CD14-positive monocyte (primary cell): ENCODE measurements at regions not wholly inside any gene's neighbourhood (a gene's known extent, or its start where the extent isn't known, plus 50 kb on each side); places are given as distances from the start of the nearest gene placed in this dataset.

Experiments
- DNase-seq, 3 donors: peaks; one replicate each; pipeline ENCODE4 v3.0.0-alpha.2; 2011 to 2022
- H2AFZ ChIP-seq: 2 replicates; pipeline ENCODE4 v1.6.0; 2012; ENCODE audit warnings: mild to moderate bottlenecking, low read depth, low read length, inconsistent platforms; ENCODE audit not compliant: insufficient read depth, poor library complexity, severe bottlenecking
- H3K27ac ChIP-seq, 2 donors: 1 replicate in 1 of 2; 2 replicates in 1 of 2; pipeline ENCODE4 v1.5.1; 2012 to 2013; ENCODE audit warnings: low read length in 2 of 2, control low read depth in 1 of 2, inconsistent platforms in 1 of 2, low read depth in 1 of 2, mild to moderate bottlenecking in 1 of 2
- H3K27me3 ChIP-seq, 2 donors: one replicate each; pipeline versions ENCODE4 v1.6.0 to v1.6.1; 2011 to 2013; ENCODE audit warnings: low read length in 2 of 2; ENCODE audit not compliant: control insufficient read depth in 2 of 2, insufficient read depth in 2 of 2
- H3K36me3 ChIP-seq, 2 donors: replicated peaks in 1 of 2; 1 replicate in 1 of 2; 2 replicates in 1 of 2; pipeline versions ENCODE4 v1.5.1 to v1.6.1; 2012 to 2013; ENCODE audit warnings: low read length in 2 of 2, control low read depth in 1 of 2, inconsistent platforms in 1 of 2, mild to moderate bottlenecking in 1 of 2; ENCODE audit not compliant: insufficient read depth in 2 of 2, control insufficient read depth in 1 of 2
- H3K4me1 ChIP-seq, 2 donors: 1 replicate in 1 of 2; 2 replicates in 1 of 2; pipeline versions ENCODE4 v1.5.1 to v1.6.1; 2012 to 2013; ENCODE audit warnings: low read length in 2 of 2, control low read depth in 1 of 2, inconsistent platforms in 1 of 2, mild to moderate bottlenecking in 1 of 2, moderate library complexity in 1 of 2; ENCODE audit not compliant: insufficient read depth in 2 of 2, control insufficient read depth in 1 of 2
- H3K4me2 ChIP-seq: replicated peaks from 2 replicates; pipeline ENCODE3; 2012; ENCODE audit warnings: low read length, moderate library complexity, mild to moderate bottlenecking; ENCODE audit not compliant: poor library complexity, severe bottlenecking; ENCODE audit errors: extremely low read depth
- H3K4me3 ChIP-seq, 3 experiments: fragments of 200-600 bp in 1 of 3; sonication (generic) in 1 of 3; replicated peaks in 1 of 3; 1 replicate in 2 of 3; 2 replicates in 1 of 3; pipeline ENCODE4 v1.5.1; 2011 to 2013; ENCODE audit warnings: low read length in 3 of 3, mild to moderate bottlenecking in 3 of 3, control low read depth in 2 of 3, low read depth in 2 of 3, inconsistent platforms in 1 of 3, moderate library complexity in 1 of 3
- H3K79me2 ChIP-seq: 2 replicates; pipeline ENCODE4 v1.6.0; 2012; ENCODE audit warnings: mild to moderate bottlenecking, control low read depth, inconsistent platforms, low read length, moderate library complexity; ENCODE audit not compliant: insufficient read depth
- H3K9ac ChIP-seq: 2 replicates; pipeline ENCODE4 v1.6.0; 2017; ENCODE audit warnings: low read length, mild to moderate bottlenecking; ENCODE audit not compliant: insufficient read depth, poor library complexity, severe bottlenecking
- H3K9me3 ChIP-seq, 2 donors: replicated peaks in 1 of 2; 1 replicate in 1 of 2; 2 replicates in 1 of 2; pipeline versions ENCODE4 v1.5.1 to v1.6.1; 2012 to 2013; ENCODE audit warnings: low read length in 2 of 2, control low read depth in 1 of 2; ENCODE audit not compliant: control insufficient read depth in 1 of 2, insufficient read depth in 1 of 2
- H4K20me1 ChIP-seq: 2 replicates; pipeline ENCODE4 v1.6.0; 2012; ENCODE audit warnings: mild to moderate bottlenecking, low read length, control low read depth, moderate library complexity; ENCODE audit not compliant: insufficient read depth
- H3K27ac Mint-ChIP-seq, 7 donors: one replicate each; pipeline ENCODE4 v1.8.0; 2020; ENCODE audit warnings: mild to moderate bottlenecking in 7 of 7, mixed read lengths in 7 of 7, moderate library complexity in 6 of 7, inconsistent platforms in 2 of 7
- H3K27me3 Mint-ChIP-seq, 3 donors: one replicate each; pipeline ENCODE4 v1.8.0; 2021 to 2022; ENCODE audit warnings: low read depth in 3 of 3, mild to moderate bottlenecking in 3 of 3, mixed read lengths in 3 of 3, moderate library complexity in 3 of 3, inconsistent platforms in 1 of 3
- H3K36me3 Mint-ChIP-seq, 2 donors: one replicate each; pipeline ENCODE4 v1.8.0; 2020; ENCODE audit warnings: mixed read lengths in 2 of 2, inconsistent platforms in 1 of 2, mild to moderate bottlenecking in 1 of 2
- H3K4me1 Mint-ChIP-seq: one replicate; pipeline ENCODE4 v1.8.0; 2020; ENCODE audit warnings: mild to moderate bottlenecking, mixed read lengths
- H3K4me3 Mint-ChIP-seq, 2 donors: one replicate each; pipeline ENCODE4 v1.8.0; 2020; ENCODE audit warnings: mild to moderate bottlenecking in 2 of 2, mixed read lengths in 2 of 2, moderate library complexity in 1 of 2
- H3K9me3 Mint-ChIP-seq, 7 donors: one replicate each; pipeline ENCODE4 v1.8.0; 2020 to 2022; ENCODE audit warnings: mixed read lengths in 7 of 7, mild to moderate bottlenecking in 6 of 7, moderate library complexity in 6 of 7, inconsistent platforms in 2 of 7
- CTCF ChIP-seq: fragments of 200-600 bp; IDR thresholded peaks from one replicate; pipeline ENCODE4 v1.8.0; 2022; ENCODE audit warnings: antibody characterized with exemption, mild to moderate bottlenecking
- WGBS: methylation state at CpG from one replicate; pipeline ENCODE4 v1.1.5; 2013; ENCODE audit warnings: missing lambda C conversion rate; ENCODE audit not compliant: insufficient coverage; 5-methylcytosine and 5-hydroxymethylcytosine counted together
- intact Hi-C, 2 donors: fragments of 100-400 bp; cut with micrococcal nuclease; formaldehyde crosslinking; loops; one replicate each; pipeline versions ENCODE4 v1.15.0 to v1.15.1; 2023

DNA sequence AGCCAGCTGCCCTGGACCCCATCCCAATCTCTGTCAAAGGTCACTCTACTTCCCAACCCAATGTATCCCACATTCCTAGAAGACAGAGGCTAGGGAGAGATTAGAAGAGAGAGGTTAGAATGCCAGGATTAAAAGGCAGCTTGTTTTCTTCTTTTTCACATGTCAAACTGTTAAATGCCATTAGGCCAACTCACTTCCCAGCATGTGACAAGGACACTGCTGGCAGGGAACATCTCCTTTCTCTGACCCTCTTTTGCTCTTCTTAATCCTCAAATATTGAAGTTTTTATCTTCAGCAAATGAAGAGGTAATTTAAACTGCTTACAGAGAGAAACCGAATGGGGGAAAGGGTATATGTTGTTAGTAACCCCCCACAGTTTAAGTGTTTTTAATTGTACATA is 89.1 kb downstream of the BBS10 start:
- Mint-ChIP-seq H3K27ac (no peak overlapping the region), H3K27me3 (peaks cover 2 to 8% (median 4%) of the 10 kb centered on the region in 3 donors), H3K36me3 (no peaks in the 10 kb centered on the region), H3K4me3 (no peak overlapping the region), H3K4me1 (no peaks in the 10 kb centered on the region), H3K9me3 (peaks cover 0 to 7% (median 2%) of the 10 kb centered on the region in 7 donors)
- DNase-seq, result no peak
- H3K4me2 ChIP-seq, result no peak overlapping the region
- intact Hi-C loops, result no loop called here
- no peaks in the 10 kb centered on the region for H3K9me3 ChIP-seq
- WGBS, result no CpG with 5 or more reads among the region's 1 CpG
- H3K36me3 ChIP-seq, result no peaks in the 10 kb centered on the region
- no peaks in the 10 kb centered on the region for H3K27me3 ChIP-seq
- no peaks in the 10 kb centered on the region for H3K4me1 ChIP-seq
- H4K20me1 ChIP-seq, result no peaks in the 10 kb centered on the region
- no peak overlapping the region for H2AFZ ChIP-seq
- no peak overlapping the region for H3K27ac ChIP-seq
- H3K4me3 ChIP-seq, result no peak overlapping the region
- H3K79me2 ChIP-seq, result no peaks in the 10 kb centered on the region
- no peak overlapping the region for H3K9ac ChIP-seq
- no peak for TF ChIP-seq CTCF

DNA sequence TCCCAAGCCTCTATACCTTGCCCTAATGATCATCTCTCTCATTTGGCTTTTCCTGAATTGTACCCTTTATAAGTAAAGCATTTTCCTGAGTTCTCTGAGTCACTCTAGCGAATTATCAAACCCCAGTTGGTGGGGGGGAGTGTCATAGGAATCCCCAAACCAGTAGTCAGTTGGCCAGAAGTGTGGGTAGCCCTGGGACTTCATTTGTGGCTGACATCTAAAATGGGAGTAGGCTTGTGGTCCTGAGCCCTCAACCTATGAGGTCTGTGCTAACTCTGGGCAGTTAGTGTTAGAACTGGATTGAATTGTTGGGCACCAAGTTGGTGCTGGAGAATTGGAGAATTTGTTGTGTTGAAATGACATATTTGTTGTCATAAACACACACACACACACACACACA is 91.3 kb downstream of the BBS10 start:
- no peak overlapping the region for H3K27ac ChIP-seq
- no peak overlapping the region for H3K4me3 ChIP-seq
- H3K4me2 ChIP-seq, result no peak overlapping the region
- H4K20me1 ChIP-seq, result no peaks in the 10 kb centered on the region
- peaks cover 0 to 4% (median 0%) of the 10 kb centered on the region in 7 donors for H3K9me3 Mint-ChIP-seq
- H3K4me1 ChIP-seq, result no peaks in the 10 kb centered on the region
- no peak overlapping the region for H3K27ac Mint-ChIP-seq
- no peak for DNase-seq
- no peaks in the 10 kb centered on the region for H3K36me3 ChIP-seq
- no peaks in the 10 kb centered on the region for H3K36me3 Mint-ChIP-seq
- H3K4me1 Mint-ChIP-seq, result no peaks in the 10 kb centered on the region
- H3K9me3 ChIP-seq, result no peaks in the 10 kb centered on the region
- no peak overlapping the region for H2AFZ ChIP-seq
- intact Hi-C loops, result no loop called here
- H3K27me3 ChIP-seq, result no peaks in the 10 kb centered on the region
- H3K79me2 ChIP-seq, result no peaks in the 10 kb centered on the region
- H3K27me3 Mint-ChIP-seq, result peaks cover 2 to 7% (median 2%) of the 10 kb centered on the region in 3 donors
- no peak overlapping the region for H3K4me3 Mint-ChIP-seq
- TF ChIP-seq CTCF, result no peak
- no CpG with 5 or more reads among the region's 1 CpG for WGBS
- H3K9ac ChIP-seq, result no peak overlapping the region
